ENCODE measurements at regions not wholly inside any gene's neighbourhood (a gene's known extent, or its start where the extent isn't known, plus 50 kb on each side); places are given as distances from the start of the nearest gene placed in this dataset.

DNA sequence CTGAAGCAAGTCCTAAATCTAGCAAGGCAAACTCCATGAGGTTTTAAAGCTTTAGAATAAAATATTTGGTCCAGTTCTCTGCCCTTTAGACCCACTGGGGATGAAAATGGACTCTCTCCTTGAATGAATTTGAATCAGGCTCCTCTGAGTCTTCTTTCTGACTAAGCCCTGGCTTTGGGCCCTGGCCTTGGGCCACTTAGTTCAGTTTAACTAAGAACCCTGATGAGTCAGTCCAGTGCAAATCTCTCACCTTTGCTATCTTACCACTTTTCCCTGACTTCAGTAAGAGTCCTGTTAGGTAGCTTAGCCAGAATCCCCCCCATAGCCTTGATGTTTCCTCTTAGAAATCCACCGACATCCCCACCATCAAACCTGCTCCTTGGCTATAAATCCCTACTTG is 427.5 kb downstream of the SNAPC1 start:
- no peak for ATAC-seq

DNA sequence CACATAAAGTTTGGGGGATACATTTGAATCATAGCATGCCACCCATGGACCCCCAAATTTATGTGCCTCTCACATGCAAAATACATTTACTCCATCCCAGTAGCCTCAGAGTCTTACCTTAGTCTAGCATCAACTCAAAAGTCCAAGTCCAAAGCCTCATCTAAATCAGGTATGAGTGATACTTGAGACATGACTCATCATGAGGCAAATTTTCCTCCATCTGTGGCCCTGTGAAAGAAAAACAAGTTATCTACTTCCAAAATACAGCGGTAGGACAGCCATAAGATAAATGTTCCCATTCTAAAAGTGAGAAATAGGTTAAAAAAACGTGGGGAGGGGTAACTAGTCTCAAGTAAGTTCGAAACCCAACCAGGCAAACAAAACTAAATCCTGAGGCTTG is 444.2 kb downstream of the SNAPC1 start:
- Histone ChIP-seq H3K27me3 (no peaks in the 10 kb centered on the region), H3K9me3 (no peaks in the 10 kb centered on the region), H3K36me3 (no peaks in the 10 kb centered on the region), H3K4me1 (no peaks in the 10 kb centered on the region), H3K4me3 (no peak overlapping the region), H3K27ac (no peak overlapping the region)
- DNase-seq (no peak), ATAC-seq (no peak)
- intact Hi-C loops (cut with DNase I), result no loop called here
- TF ChIP-seq, protein P1, sequence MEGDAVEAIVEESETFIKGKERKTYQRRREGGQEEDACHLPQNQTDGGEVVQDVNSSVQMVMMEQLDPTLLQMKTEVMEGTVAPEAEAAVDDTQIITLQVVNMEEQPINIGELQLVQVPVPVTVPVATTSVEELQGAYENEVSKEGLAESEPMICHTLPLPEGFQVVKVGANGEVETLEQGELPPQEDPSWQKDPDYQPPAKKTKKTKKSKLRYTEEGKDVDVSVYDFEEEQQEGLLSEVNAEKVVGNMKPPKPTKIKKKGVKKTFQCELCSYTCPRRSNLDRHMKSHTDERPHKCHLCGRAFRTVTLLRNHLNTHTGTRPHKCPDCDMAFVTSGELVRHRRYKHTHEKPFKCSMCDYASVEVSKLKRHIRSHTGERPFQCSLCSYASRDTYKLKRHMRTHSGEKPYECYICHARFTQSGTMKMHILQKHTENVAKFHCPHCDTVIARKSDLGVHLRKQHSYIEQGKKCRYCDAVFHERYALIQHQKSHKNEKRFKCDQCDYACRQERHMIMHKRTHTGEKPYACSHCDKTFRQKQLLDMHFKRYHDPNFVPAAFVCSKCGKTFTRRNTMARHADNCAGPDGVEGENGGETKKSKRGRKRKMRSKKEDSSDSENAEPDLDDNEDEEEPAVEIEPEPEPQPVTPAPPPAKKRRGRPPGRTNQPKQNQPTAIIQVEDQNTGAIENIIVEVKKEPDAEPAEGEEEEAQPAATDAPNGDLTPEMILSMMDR (IDR thresholded peaks at IDR 0.05), result no peak

More for the DNA sequence above, 427.5 kb downstream of the SNAPC1 start:
- H3K27ac ChIP-seq, result no peak overlapping the region
- H3K9me3 ChIP-seq, result no peaks in the 10 kb centered on the region
- H3K4me1 ChIP-seq, result no peaks in the 10 kb centered on the region
- no peak for DNase-seq
- no peaks in the 10 kb centered on the region for H3K36me3 ChIP-seq
- H3K4me3 ChIP-seq, result no peak overlapping the region
- intact Hi-C loops (cut with DNase I), result no loop called here
- no peaks in the 10 kb centered on the region for H3K27me3 ChIP-seq
- TF ChIP-seq, protein P1 (IDR thresholded peaks at IDR 0.05), result no peak

DNA sequence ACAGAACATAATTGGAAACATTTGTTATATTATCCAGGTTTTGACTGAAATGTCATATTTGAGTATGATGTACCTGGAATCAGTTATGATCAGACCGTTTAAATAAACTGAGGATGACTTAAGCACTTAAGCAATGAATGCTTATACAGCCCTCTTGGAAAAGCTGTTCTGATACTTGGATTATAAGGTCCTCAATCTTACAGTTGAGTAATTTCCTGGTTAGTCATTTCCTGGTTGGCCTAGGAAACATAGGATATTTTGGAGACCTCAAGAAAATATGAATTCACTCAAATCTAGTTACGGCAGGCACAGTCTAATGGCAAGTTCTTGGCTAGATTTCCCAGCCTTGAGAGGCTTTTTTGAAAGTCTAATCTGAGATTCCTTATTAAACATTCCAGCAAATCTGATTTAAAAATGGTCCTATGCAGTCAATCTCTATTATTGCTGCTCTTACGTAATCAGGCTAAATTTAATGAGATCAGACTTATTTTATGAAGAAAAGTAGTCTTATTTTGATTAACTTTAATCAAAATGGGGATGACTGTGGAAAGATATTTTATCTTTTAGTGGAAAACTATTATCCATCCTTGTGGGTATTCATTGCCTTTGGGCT is 447.2 kb downstream of the SNAPC1 start:
- DNase-seq, result no peak
- TF ChIP-seq, protein P1 (IDR thresholded peaks at IDR 0.05), result no peak
- Histone ChIP-seq H3K27me3 (no peaks in the 10 kb centered on the region), H3K27ac (no peak overlapping the region), H3K4me3 (no peak overlapping the region), H3K4me1 (no peaks in the 10 kb centered on the region), H3K9me3 (no peaks in the 10 kb centered on the region), H3K36me3 (no peaks in the 10 kb centered on the region)
- intact Hi-C loops (cut with DNase I), result no loop called here
- no peak for ATAC-seq

DNA sequence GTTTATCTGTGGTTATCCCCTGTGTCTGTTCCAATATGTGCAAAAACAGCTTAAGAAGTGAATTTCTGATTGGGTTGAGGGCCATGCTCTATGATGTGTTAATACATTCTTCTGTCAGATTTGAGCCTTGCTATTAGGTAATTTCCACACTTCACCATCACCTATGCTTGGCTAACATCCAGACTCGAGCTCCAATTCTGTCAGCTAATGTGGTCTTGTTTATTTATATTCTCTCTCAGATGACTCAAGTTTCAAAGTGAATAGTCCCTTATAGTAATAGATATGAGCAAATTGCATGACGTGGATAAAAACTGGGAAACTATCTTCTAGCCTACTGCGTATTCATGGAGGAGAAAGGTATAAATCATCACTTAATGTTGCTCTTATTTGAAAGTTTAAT is 451.3 kb downstream of the SNAPC1 start:
- H3K9me3 ChIP-seq, result no peaks in the 10 kb centered on the region
- H3K36me3 ChIP-seq, result no peaks in the 10 kb centered on the region
- DNase-seq (no peak), ATAC-seq (no peak)
- intact Hi-C loops (cut with DNase I), result no loop called here
- H3K27ac ChIP-seq, result no peak overlapping the region
- H3K27me3 ChIP-seq, result no peaks in the 10 kb centered on the region
- TF ChIP-seq, protein P1 (IDR thresholded peaks at IDR 0.05), result no peak
- no peaks in the 10 kb centered on the region for H3K4me1 ChIP-seq
- no peak overlapping the region for H3K4me3 ChIP-seq

DNA sequence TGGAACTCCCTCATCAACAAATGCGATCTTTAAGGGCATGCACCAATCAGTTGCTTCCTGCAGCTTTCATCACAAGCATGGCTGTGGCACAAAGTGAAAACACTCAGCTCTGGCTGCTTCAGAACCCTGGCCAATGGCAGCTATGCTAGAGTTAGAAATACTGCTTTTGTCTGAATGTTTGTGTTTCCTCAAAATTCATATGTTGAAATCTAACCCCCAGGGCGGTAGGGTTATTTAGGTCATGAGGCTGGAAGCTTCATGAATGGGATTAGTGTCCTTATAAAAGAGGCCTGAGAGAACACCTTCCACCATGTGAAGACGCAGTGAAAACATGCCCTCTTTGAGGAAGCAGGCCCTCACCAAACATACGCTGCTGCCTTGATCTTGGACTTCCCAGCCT is 453.9 kb downstream of the SNAPC1 start:
- no peaks in the 10 kb centered on the region for H3K4me1 ChIP-seq
- H3K27me3 ChIP-seq, result no peaks in the 10 kb centered on the region
- DNase-seq (no peak), ATAC-seq (no peak)
- no peaks in the 10 kb centered on the region for H3K36me3 ChIP-seq
- TF ChIP-seq, protein P1 (IDR thresholded peaks at IDR 0.05), result no peak
- no peak overlapping the region for H3K4me3 ChIP-seq
- no peaks in the 10 kb centered on the region for H3K9me3 ChIP-seq
- intact Hi-C loops (cut with DNase I), result no loop called here
- no peak overlapping the region for H3K27ac ChIP-seq

DNA sequence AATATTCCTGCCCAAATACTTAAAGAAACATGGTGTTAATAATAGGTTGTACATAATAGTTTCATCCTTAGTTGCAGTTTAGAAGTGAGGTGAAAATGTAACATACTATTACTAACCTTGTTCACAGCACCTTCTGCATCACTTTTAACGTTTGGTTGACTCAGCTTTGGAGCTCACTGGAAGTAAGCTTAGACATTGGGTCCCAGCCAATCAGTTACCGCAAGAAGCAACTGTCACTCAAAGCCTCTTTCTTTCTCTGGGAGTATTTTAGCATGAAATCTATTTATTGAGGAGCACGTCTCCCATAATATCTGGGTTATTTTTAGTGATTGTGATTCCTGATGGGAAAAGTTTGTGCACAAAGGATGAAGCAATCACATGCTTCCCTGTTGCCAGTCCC is 472.6 kb downstream of the SNAPC1 start:
- Histone ChIP-seq H3K4me3 (no peak overlapping the region), H3K27ac (no peak overlapping the region), H3K36me3 (no peaks in the 10 kb centered on the region), H3K27me3 (no peaks in the 10 kb centered on the region), H3K9me3 (no peaks in the 10 kb centered on the region), H3K4me1 (no peaks in the 10 kb centered on the region)
- TF ChIP-seq, protein P1 (IDR thresholded peaks at IDR 0.05), result no peak
- intact Hi-C loops (cut with DNase I), result no loop called here
- no peak for DNase-seq
- ATAC-seq, result no peak

All from upper lobe of right lung (tissue), 1 donor.